Fibroblast of skin of right biceps (primary cell): ENCODE measurements at regions not wholly inside any gene's neighbourhood (a gene's known extent, or its start where the extent isn't known, plus 50 kb on each side); places are given as distances from the start of the nearest gene placed in this dataset.
"Not testable (repeated sequence)": the region's sequence is repeated elsewhere in the genome, so short reads cannot be mapped to it uniquely, and the experiment has no call there.

Source experiments
- DNase-seq: peaks from one replicate; pipeline ENCODE4 v3.0.0-alpha.2; 2013

GRCh38 chr7:110181768-110182167, 909.2 kb upstream of the LRRN3 start:
- DNase-seq, result no peak

DNA sequence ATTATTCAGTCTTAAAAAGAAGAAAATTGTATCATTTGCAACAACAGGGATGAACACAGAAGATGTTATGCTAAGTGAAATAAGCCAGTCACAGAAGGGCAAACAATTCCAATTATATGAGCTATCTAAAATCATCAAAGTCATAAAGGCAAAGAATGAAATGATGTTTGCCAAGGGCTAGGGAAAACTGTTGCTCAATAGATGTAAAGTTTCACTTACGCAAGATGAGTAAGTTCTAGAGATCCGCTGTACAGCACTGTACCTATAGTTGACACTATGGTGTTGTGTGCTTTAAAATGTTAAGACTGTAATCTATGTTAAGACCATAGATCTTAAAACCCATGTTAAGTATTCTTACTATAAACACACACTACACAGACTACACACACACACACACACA, 904.6 kb upstream of the LRRN3 start:
- DNase-seq, result no peak

- DNase-seq, result no peak
Measured at GRCh38 chr7:110187877-110188554, 902.9 kb upstream of the LRRN3 start.

DNA sequence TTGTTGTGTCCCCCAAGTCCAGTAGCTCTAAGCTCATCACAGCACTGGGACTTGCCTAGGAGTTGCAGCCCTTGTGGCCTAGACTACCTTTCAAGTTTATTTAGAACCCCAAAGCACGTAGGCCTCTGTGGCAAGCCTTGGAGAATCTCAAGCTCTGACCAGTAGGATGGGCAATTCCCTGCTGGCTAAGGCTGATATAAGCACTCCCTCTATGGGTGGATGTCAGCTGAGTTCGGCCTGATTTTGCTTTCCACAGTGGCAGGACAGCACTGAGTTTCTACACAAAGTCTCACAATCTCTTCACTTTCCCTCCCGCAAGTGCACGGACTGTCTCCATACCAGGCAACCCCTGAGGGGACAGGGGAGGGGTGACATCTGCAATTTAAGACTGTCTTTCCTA, 886.4 kb upstream of the LRRN3 start:
- DNase-seq, result no peak

DNA sequence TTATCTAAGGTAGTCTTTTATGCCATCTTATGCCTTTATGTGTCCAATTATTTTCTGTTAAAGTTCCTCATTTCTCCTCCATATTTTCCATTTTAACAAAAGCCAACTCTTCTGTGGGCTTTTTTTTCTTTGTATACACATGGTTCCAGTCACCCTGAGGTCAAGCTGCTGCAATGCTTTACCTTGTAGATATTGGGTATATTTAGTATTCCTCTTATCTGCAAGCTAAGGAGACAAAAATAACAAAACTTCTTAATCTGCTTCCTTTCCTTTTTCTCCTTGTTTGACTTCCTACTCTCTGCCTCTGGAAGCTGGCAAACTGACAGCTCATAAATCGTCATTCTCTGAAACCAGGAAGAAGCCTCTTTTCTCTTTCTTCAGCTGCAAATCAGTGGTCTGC, 885.0 kb upstream of the LRRN3 start:
- DNase-seq, result no peak

DNA sequence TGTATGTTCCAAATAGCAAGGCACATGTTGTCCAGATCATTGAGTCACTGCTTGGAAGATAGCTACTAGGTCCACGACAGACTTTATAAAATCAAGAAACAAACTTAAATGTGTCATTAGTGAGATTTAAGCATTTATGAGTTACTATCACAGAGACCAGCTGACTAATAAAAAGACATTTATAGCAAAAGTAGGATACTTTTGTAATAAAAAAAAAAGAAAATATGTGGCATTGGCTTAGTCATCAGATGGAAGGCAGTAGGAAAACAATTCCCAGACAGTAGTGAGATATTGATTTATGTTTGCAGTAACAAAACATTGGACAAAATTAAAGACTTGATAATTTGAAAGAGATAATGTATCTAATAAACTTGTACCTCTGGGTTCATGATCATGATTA, 881.0 kb upstream of the LRRN3 start:
- no peak for DNase-seq

DNA sequence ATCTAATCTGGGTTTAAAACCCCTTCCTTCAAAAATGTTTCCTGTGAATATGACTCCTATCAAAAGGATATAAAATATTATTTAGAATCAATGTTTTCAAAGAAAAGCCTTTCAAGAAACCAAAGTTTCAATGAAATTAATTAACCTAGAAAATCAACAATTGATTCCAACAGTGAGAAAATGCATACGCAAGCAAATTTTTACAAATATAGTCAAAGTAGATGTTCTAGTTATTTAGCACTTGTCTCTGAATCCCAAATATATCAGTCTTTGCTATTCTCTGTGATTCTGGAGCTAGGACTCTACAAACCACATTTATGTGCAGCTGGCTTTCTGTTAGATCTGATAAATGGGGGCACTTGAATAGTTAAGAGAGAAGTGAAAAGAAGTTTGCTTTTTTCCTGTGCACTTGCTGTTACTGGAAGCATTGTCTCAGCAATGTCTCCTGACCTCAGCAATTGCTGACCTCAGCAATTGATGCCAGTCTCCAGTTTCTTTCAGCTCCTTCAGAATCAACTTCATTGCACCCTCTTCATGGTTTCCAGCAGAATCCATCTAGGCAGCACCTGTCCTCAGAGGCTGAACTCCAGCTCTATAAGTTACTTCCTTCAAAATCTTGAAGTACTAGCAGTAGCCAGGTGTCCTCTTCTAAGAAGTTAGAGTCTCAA, 879.9 kb upstream of the LRRN3 start:
- no peak for DNase-seq

DNA sequence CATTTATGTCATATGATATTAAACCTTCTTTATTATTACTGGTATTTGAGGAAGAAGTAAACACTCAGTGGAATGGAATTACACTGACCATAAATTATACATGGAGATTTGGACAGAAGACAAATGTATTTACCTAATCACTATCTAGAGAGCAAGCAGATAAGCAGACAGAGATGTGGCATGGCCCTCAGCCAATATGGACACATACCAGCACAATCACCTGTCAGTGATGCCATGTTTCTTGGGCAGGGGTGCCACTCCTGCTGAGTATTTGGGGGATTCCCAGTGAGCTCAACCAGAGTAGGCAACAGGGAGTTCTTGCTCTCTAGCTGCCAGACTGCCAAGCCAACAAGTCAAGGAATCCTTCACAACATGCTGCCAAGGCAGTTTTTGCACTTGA, 866.3 kb upstream of the LRRN3 start:
- DNase-seq, result no peak

DNA sequence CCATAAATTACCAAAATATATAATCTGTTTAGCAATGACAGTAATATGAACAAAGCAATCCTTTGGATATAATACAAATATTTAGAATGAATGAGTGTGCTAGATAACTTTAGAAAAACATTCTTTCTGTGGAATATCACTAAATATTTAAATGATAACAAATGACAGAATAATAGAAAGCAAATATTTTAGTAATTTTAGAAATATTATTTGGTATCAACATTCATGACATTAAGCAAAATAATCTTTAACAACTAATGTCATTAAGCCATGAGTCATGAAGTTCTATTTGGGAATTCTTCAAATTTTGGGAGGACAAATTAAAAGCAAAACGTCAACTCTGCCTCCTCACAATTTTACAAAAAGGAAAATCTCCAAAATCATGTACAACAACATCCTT, 844.8 kb upstream of the LRRN3 start:
- no peak for DNase-seq

- DNase-seq, result peak; percentile 0
Measured at GRCh38 chr7:110253093-110253492, 837.8 kb upstream of the LRRN3 start.

- no peak for DNase-seq
Measured at GRCh38 chr7:110257673-110258072, 833.3 kb upstream of the LRRN3 start.

DNA sequence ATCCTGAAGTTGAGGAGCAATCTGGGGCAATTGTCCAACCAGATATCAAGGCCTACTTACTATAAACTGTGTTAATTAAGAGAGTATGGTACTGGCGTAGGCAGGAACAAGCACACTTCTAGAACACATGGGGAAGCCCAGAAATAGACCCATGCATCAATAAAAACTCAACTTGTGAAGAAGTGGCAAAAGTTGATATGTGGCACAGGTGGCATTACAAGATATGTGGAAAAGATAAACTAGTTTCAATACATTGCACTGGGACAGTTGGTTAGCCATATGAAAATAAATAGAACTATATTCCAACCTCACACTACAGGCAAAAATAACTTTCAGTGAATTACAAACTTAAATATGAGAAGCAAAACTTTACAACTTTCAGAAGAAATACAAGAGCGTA, 828.7 kb upstream of the LRRN3 start:
- DNase-seq, result no peak

DNA sequence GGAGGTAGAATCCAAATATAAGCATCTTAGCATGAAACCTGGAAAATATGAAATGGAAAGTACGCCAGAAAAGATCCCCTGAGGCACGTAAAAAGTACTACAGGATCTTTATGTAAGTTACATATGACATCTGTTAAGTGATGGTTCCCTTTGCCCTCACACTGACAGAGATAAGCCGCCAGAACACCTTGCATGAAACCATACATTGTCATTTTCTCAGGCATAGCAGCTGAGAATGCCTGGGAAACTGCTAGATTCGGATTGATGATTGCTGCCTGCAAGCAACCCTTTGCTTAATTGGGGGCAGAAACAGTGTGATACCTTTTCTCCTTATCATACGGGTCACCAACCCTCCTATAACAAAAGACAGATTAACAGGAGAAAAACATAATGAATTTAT, 826.6 kb upstream of the LRRN3 start:
- DNase-seq, result no peak

- no peak for DNase-seq
Measured at GRCh38 chr7:110281362-110281761, 809.6 kb upstream of the LRRN3 start.

DNA sequence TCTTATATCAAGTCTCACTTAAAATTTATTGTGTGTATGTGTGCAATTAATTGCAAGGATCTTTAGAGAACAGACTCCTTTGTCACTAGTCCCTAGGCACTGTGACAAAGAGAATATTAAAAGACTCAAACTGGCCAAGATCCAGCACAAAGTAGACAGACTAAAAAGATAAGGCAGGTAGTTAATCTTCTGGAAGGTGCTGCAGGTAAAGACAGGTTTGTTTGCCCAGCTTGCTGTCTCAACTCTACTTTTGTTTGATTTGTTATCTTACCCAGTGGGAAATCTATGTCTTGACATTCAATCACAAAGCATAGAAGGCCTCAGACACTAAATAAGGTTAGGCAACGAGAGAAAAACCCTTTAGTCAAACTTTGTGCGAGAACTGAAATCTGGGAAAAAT, 807.9 kb upstream of the LRRN3 start:
- no peak for DNase-seq

GRCh38 chr7:110291430-110291829, 799.5 kb upstream of the LRRN3 start:
- DNase-seq, result no peak

- DNase-seq, result no peak
Measured at GRCh38 chr7:110296321-110296720, 794.6 kb upstream of the LRRN3 start.

- DNase-seq, result no peak
Measured at GRCh38 chr7:110307776-110308175, 783.2 kb upstream of the LRRN3 start.

- no peak for DNase-seq
Measured at GRCh38 chr7:110308791-110309190, 782.1 kb upstream of the LRRN3 start.

- peak; percentile 41 for DNase-seq
Measured at GRCh38 chr7:110309941-110310340, 781.0 kb upstream of the LRRN3 start.

GRCh38 chr7:110311556-110311955, 779.4 kb upstream of the LRRN3 start:
- peak; percentile 13 for DNase-seq

DNA sequence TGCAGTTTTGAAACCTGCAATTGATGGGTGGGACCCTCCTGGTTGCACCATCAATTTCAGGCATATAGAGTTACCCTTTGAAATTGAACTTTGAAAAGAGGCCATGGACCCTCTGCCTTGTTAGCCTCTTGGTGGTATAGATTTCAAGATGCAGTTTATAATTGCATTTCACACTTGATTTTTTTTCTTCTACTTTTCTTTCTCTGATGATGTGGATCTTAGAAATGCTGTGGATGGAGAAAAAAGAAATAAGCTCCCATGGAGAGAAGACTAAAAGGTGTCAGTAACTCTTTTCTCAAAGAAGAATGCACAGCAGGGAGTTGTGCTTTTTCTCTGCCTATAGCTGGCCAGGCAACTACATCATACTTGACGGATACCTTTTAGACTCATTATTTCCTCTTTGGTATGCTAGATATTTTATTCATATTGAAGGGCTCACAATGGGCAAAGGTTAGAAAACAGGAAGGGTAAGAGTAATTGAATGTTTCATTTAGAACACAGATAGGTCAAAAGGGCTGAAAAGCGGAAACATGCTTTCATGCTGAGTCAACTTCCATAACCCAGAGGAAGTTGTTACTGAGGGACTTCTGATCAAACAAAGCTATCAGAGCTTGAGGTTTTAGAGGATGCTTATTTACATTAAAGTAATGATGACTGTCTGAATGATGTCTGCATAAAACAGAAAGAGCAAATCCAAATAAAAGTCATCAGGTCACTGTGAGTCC, 773.2 kb upstream of the LRRN3 start:
- peak; percentile 9 for DNase-seq

- DNase-seq, result not testable (repeated sequence)
Measured at GRCh38 chr7:110320285-110320684, 770.6 kb upstream of the LRRN3 start.

DNA sequence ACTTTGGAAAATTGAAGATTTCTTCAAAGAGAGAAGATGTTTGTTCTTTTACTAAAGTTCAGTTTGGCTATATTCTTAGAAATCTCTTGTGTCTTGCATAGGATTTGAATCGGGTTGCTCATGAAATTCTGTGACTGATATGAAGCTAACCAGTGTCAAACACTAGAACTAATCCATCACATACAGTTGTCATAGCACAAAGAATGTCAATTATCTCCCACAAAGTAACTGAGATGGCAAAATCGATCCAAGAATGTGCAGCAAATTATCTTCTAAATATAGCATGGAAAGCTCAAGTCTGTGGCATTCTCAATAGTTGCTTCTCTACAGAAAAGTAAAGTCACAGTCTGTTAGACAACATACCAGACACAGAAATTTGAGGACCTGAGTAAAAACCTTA, 768.1 kb upstream of the LRRN3 start:
- no peak for DNase-seq
